ENCODE measurements at regions not wholly inside any gene's neighbourhood (a gene's known extent, or its start where the extent isn't known, plus 50 kb on each side); places are given as distances from the start of the nearest gene placed in this dataset.
A peak's percentile ranks its signal among the peaks of the same experiment; 100 is the strongest.

- no peak overlapping the region for H3K4me3 ChIP-seq
- no peaks in the 10 kb centered on the region for H3K36me3 ChIP-seq (ENCODE audit: insufficient read depth in 1 of 2, low read depth in 1 of 2)
These were observed 131.5 kb upstream of the MPPED2 start for GRCh38 chr11:30717641-30718040.

GRCh38 chr11:30717009-30717408, 130.9 kb upstream of the MPPED2 start:
- intact Hi-C loops (cut with DNase I), result no loop called here
- Histone ChIP-seq H3K27me3 (ENCODE audit: insufficient read depth in 3 of 3, low read length in 2 of 3) (no peaks in the 10 kb centered on the region), H3K9me3 (no peaks in the 10 kb centered on the region), H3K4me3 (no peak overlapping the region), H3K27ac (no peak overlapping the region), H3K4me1 (no peaks in the 10 kb centered on the region), H3K36me3 (ENCODE audit: insufficient read depth in 1 of 2, low read depth in 1 of 2) (no peaks in the 10 kb centered on the region)
- WGBS, 3 donors, result 58 to 67% (median 65%) methylated on average over 3 of the region's 3 CpGs
- DNase-seq (no peak), ATAC-seq (no peak)
- no peak for TF ChIP-seq CTCF (IDR thresholded peaks at IDR 0.05)

More at GRCh38 chr11:30717641-30718040, 131.5 kb upstream of the MPPED2 start:
- Histone ChIP-seq H3K27me3 (ENCODE audit: insufficient read depth in 3 of 3, low read length in 2 of 3) (no peaks in the 10 kb centered on the region), H3K27ac (no peak overlapping the region), H3K4me1 (no peaks in the 10 kb centered on the region), H3K9me3 (no peaks in the 10 kb centered on the region)
- WGBS, 3 donors, result 41 to 64% (median 47%) methylated on average over 7 of the region's 7 CpGs
- no peak for TF ChIP-seq CTCF (IDR thresholded peaks at IDR 0.05)
- DNase-seq (no peak), ATAC-seq (peak; percentile 40 to 79 (median 48))
- intact Hi-C loops (cut with DNase I), result no loop called here

DNA sequence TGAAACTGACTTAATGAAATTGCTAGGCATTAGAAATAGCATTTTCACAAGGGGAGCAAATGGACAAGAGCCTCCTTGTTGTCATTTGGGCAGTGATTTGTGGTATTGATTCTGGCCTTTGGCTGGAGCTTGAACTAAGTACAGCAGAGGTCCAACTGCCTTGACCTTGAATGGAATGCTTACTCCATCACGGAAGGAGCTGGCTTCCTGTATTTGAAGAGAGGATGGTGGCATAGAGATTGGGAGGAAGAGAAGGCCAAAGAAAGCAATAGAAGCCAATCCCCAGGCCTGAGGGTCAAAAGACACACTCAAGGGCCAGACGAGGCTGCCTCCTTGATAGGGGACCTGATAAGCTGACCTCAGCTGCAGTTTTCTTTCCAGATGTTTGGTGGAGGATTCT, 126.6 kb upstream of the MPPED2 start:
- H3K27me3 ChIP-seq (ENCODE audit: insufficient read depth in 3 of 3, low read length in 2 of 3), result no peaks in the 10 kb centered on the region
- ATAC-seq (no peak), DNase-seq (no peak)
- H3K4me1 ChIP-seq, result no peaks in the 10 kb centered on the region
- intact Hi-C loops (cut with DNase I), result no loop called here
- no peaks in the 10 kb centered on the region for H3K9me3 ChIP-seq
- no peak overlapping the region for H3K4me3 ChIP-seq
- TF ChIP-seq CTCF (IDR thresholded peaks at IDR 0.05), result no peak
- H3K36me3 ChIP-seq (ENCODE audit: insufficient read depth in 1 of 2, low read depth in 1 of 2), result no peaks in the 10 kb centered on the region
- 40 to 51% (median 44%) methylated on average over 2 of the region's 2 CpGs for whole genome bisulfite sequencing, 3 donors
- no peak overlapping the region for H3K27ac ChIP-seq

GRCh38 chr11:30710221-30710620, 124.1 kb upstream of the MPPED2 start:
- H3K27me3 ChIP-seq (ENCODE audit: insufficient read depth in 3 of 3, low read length in 2 of 3), result no peaks in the 10 kb centered on the region
- ATAC-seq (no peak), DNase-seq (no peak)
- H3K36me3 ChIP-seq (ENCODE audit: insufficient read depth in 1 of 2, low read depth in 1 of 2), result no peaks in the 10 kb centered on the region
- H3K27ac ChIP-seq, result no peak overlapping the region
- TF ChIP-seq CTCF (IDR thresholded peaks at IDR 0.05), result no peak
- no peak overlapping the region for H3K4me3 ChIP-seq
- H3K9me3 ChIP-seq, result no peaks in the 10 kb centered on the region
- H3K4me1 ChIP-seq, result no peaks in the 10 kb centered on the region
- intact Hi-C loops (cut with DNase I), result no loop called here
- 16 to 23% (median 17%) methylated on average over 4 of the region's 4 CpGs for WGBS, 3 donors

- H3K27me3 ChIP-seq (ENCODE audit: insufficient read depth in 3 of 3, low read length in 2 of 3), result no peaks in the 10 kb centered on the region
- TF ChIP-seq CTCF (IDR thresholded peaks at IDR 0.05), result no peak
- DNase-seq, result no peak
- no peak overlapping the region for H3K4me3 ChIP-seq
- no peak for ATAC-seq
- no peaks in the 10 kb centered on the region for H3K36me3 ChIP-seq (ENCODE audit: insufficient read depth in 1 of 2, low read depth in 1 of 2)
- intact Hi-C loops (cut with DNase I), result no loop called here
- no peaks in the 10 kb centered on the region for H3K9me3 ChIP-seq
- H3K4me1 ChIP-seq, result no peaks in the 10 kb centered on the region
- no peak overlapping the region for H3K27ac ChIP-seq
These were observed 121.0 kb upstream of the MPPED2 start for GRCh38 chr11:30707110-30707509.

Data from psoas muscle (tissue), 7 donors.